Stomach smooth muscle (tissue), 2 donors: ENCODE measurements at regions not wholly inside any gene's neighbourhood (a gene's known extent, or its start where the extent isn't known, plus 50 kb on each side); places are given as distances from the start of the nearest gene placed in this dataset.

ENCODE experiments used
- H3K27ac ChIP-seq: one replicate; pipeline ENCODE4 v1.7.0; 2013; ENCODE audit warnings: mild to moderate bottlenecking, low read length, inconsistent platforms
- H3K27me3 ChIP-seq, 2 donors: one replicate each; pipeline ENCODE4 v1.7.0; 2013; ENCODE audit warnings: low read length in 2 of 2; ENCODE audit not compliant: insufficient read depth in 2 of 2, control insufficient read depth in 1 of 2
- H3K36me3 ChIP-seq, 2 donors: one replicate each; pipeline ENCODE4 v1.7.0; 2013; ENCODE audit warnings: low read length in 2 of 2; ENCODE audit not compliant: control insufficient read depth in 2 of 2, insufficient read depth in 2 of 2
- H3K4me1 ChIP-seq: one replicate; pipeline ENCODE4 v1.7.0; 2013; ENCODE audit warnings: low read length; ENCODE audit not compliant: control insufficient read depth, insufficient read depth
- H3K4me3 ChIP-seq, 2 donors: one replicate each; pipeline ENCODE4 v1.7.0; 2013; ENCODE audit warnings: low read length in 2 of 2
- H3K9ac ChIP-seq, 2 donors: one replicate each; pipeline ENCODE4 v1.7.0; 2013; ENCODE audit warnings: low read length in 2 of 2, mild to moderate bottlenecking in 1 of 2
- H3K9me3 ChIP-seq, 2 donors: one replicate each; pipeline ENCODE4 v1.7.0; 2013; ENCODE audit warnings: low read length in 2 of 2; ENCODE audit not compliant: control insufficient read depth in 2 of 2
- donor health status: healthy.
- donor health status: Pancreatic carcinoma.

DNA sequence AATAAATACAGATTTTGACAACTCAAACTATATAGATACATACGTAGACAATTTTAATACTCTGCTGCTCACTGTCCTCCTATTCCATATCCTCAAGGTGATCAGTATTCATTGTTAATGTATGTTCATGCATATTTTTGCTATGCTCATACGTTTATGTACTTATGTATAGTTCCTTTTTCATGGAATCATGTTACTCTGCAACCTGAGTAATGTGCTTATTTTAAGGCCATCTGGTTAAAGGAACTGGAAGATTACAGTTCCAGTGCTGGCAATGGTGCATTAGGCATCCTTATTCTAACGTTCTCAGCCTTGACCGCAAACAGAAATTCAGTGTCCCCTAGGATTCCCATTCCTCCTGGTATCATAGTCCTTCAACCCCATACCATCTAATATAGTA is 385.0 kb upstream of the TNP1 start:
- no peak overlapping the region for H3K4me3 ChIP-seq
- H3K9ac ChIP-seq = no peak overlapping the region
- peaks cover 26% of the 10 kb centered on the region for H3K4me1 ChIP-seq
- no peak overlapping the region for H3K27ac ChIP-seq
- H3K27me3 ChIP-seq = no peaks in the 10 kb centered on the region
- no peaks in the 10 kb centered on the region for H3K36me3 ChIP-seq
- H3K9me3 ChIP-seq = no peaks in the 10 kb centered on the region

DNA sequence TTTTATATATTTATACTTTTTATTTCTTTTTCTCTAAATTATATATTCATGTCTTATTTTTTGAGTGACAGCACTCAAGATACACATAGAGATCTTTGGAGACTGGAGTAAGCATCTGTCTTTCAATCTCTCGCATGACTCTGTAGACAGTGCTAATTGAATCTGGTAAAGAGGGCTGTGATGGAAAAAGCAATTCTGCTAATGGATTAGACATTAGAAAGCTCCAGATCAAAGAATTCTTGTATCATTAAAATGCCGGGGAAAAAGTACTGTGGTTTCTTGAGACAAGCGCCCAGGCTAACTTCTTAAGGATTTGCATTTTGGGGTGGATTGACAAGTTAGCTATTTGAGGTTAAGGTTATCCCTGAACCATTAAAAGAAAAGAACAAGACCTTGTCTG is 383.1 kb upstream of the TNP1 start:
- H3K4me3 ChIP-seq = no peak overlapping the region
- H3K9ac ChIP-seq = no peak overlapping the region
- no peak overlapping the region for H3K27ac ChIP-seq
- no peaks in the 10 kb centered on the region for H3K9me3 ChIP-seq
- H3K36me3 ChIP-seq = no peaks in the 10 kb centered on the region
- H3K27me3 ChIP-seq = no peaks in the 10 kb centered on the region
- peaks cover 7% of the 10 kb centered on the region for H3K4me1 ChIP-seq

DNA sequence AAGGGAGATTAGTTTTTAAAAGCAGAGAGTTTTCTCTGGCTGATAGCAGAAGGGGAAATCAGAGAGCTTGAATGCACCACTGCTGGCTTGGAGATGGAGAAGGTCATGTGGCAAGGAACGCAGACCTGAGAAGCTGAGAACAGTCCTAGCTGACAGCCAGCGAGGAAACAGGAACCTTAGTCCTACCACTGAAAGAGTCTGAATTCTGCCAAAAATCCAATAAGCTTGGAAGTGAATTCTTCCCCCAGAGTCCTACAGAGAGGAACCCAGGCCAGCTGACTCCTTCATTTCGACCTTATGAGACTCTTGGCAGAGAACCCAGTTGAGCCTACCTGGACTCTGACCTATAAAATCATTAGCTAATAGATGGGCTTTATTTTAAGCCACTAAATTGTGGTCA is 371.9 kb upstream of the TNP1 start:
- Histone ChIP-seq H3K9ac (no peak overlapping the region), H3K27ac (no peak overlapping the region), H3K4me3 (no peak overlapping the region), H3K9me3 (no peaks in the 10 kb centered on the region), H3K27me3 (no peaks in the 10 kb centered on the region), H3K36me3 (no peaks in the 10 kb centered on the region), H3K4me1 (no peaks in the 10 kb centered on the region)

DNA sequence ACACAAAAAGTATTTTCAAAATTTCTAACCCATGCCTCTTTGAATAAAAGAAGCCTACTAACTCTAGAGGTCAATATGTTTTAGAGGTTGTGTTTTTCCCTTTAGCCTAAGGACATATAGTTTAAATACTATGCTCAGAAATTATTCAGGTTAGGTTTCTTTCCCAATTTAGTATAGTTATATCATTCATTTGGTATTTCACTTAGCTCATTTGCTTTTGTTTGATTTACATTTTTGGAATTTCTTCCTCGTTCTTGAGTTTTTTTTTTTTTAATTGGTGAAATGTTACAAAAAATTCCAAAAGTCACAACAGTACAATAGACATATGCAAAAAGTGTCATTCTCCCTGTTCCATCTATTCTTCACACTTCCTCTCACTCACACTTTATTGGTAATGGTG is 371.3 kb upstream of the TNP1 start:
- H3K36me3 ChIP-seq = no peaks in the 10 kb centered on the region
- H3K4me3 ChIP-seq = no peak overlapping the region
- H3K27me3 ChIP-seq = no peaks in the 10 kb centered on the region
- no peak overlapping the region for H3K9ac ChIP-seq
- H3K4me1 ChIP-seq = no peaks in the 10 kb centered on the region
- H3K9me3 ChIP-seq = no peaks in the 10 kb centered on the region
- H3K27ac ChIP-seq = no peak overlapping the region

- Histone ChIP-seq H3K4me1 (no peaks in the 10 kb centered on the region), H3K27ac (no peak overlapping the region), H3K4me3 (no peak overlapping the region), H3K9me3 (no peaks in the 10 kb centered on the region), H3K27me3 (no peaks in the 10 kb centered on the region), H3K9ac (no peak overlapping the region), H3K36me3 (no peaks in the 10 kb centered on the region)
Measured at GRCh38 chr2:217228732-217229131, 368.9 kb upstream of the TNP1 start.

DNA sequence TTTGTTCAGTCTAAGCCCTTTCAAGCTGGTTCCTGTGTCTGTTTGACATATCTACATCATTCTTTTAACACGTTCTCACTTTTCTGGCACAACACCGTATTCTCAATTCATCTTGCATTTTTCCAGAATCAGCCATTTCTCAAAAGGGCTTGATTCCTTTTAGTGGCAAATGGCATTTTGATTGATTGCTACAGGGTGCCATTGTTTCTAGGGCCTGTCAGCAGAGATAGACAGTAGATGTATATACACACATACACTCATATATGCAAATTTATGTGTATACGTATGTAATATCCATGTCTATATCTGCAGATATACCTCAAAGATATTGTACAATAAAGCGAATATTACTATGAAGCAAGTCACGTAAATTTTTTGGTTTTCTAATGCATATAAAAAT is 367.9 kb upstream of the TNP1 start:
- Histone ChIP-seq H3K27me3 (no peaks in the 10 kb centered on the region), H3K4me3 (no peak overlapping the region), H3K9me3 (no peaks in the 10 kb centered on the region), H3K36me3 (no peaks in the 10 kb centered on the region), H3K4me1 (no peaks in the 10 kb centered on the region), H3K9ac (no peak overlapping the region), H3K27ac (no peak overlapping the region)

DNA sequence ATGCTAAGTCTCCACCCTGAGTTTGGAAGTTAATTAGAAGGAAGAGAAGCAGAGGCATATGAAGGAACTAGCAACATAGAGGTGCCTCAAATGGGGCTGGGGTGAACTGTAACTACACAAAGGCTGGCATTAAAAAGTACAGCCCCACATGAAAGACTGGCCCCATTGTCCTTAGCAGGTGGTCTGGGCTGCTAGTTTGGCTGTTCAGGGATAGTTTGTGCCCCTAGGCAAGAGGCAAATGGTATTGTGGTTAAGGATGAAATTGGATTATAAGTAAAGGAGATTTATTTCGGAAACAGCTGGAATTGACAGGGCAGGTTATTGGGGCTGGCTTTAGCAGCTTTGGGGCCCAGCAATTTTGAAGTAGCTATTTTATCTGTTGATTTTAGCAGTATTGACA is 365.7 kb upstream of the TNP1 start:
- Histone ChIP-seq H3K9me3 (no peaks in the 10 kb centered on the region), H3K27ac (no peak overlapping the region), H3K36me3 (no peaks in the 10 kb centered on the region), H3K9ac (no peak overlapping the region), H3K4me3 (no peak overlapping the region), H3K27me3 (no peaks in the 10 kb centered on the region), H3K4me1 (no peaks in the 10 kb centered on the region)

- H3K4me3 ChIP-seq = no peak overlapping the region
- H3K4me1 ChIP-seq = peaks cover 4% of the 10 kb centered on the region
- H3K9me3 ChIP-seq = no peaks in the 10 kb centered on the region
- no peaks in the 10 kb centered on the region for H3K27me3 ChIP-seq
- H3K9ac ChIP-seq = no peak overlapping the region
- H3K36me3 ChIP-seq = no peaks in the 10 kb centered on the region
- no peak overlapping the region for H3K27ac ChIP-seq
Measured at GRCh38 chr2:217223222-217223930, 363.5 kb upstream of the TNP1 start.

DNA sequence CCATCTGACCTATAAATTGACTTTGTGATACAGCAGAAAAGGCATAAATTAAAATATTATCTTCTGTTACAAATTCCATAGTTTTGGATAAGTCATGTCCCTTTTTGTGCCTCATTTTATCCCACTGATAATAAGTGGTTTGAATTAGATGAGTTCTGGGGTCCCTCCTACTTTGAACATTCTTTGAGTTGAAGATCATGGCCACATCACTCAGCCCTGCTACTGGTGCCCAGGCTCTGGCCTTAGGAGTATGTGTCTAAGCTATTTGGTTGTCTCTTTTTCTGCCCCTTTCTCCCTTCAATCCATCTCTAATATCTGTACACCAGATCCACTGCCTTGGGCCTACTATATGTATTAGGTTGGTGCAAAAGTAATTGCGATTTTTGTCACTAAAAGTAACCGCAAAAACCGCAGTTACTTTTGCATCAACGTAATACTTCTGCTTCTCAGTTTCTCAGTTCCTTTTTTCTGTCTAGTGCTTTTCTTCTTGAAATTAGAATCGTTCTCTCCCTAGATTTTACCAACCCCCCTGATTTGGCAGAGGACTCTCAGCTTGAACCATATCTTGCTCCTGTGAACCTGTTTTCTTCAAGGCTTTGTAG is 362.5 kb upstream of the TNP1 start:
- H3K9ac ChIP-seq = no peak overlapping the region
- no peaks in the 10 kb centered on the region for H3K27me3 ChIP-seq
- no peak overlapping the region for H3K4me3 ChIP-seq
- no peak overlapping the region for H3K27ac ChIP-seq
- no peaks in the 10 kb centered on the region for H3K36me3 ChIP-seq
- no peaks in the 10 kb centered on the region for H3K9me3 ChIP-seq
- peaks cover 4% of the 10 kb centered on the region for H3K4me1 ChIP-seq

- Histone ChIP-seq H3K4me3 (no peak overlapping the region), H3K27me3 (no peaks in the 10 kb centered on the region), H3K9me3 (no peaks in the 10 kb centered on the region), H3K4me1 (peaks cover 4% of the 10 kb centered on the region), H3K9ac (no peak overlapping the region), H3K36me3 (no peaks in the 10 kb centered on the region), H3K27ac (no peak overlapping the region)
Measured at GRCh38 chr2:217220228-217221013, 360.6 kb upstream of the TNP1 start.

DNA sequence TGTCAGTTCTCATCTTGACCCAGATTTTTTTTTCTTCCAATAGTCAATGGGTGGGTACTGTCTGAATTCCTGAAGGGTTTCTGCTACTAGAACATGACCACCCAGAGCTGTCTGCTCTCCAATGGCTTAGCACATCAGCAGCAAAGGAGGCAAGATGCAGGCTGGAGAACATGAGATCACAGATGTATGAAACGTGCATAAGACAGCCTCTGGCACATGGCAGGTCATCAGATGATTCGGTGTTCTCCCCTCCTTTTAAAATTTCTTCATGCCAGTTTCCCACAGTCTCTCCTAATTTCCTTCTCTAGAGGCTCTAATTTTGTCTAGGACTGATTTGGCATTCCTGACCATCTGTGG is 359.3 kb upstream of the TNP1 start:
- Histone ChIP-seq H3K4me1 (peaks cover 4% of the 10 kb centered on the region), H3K4me3 (no peak overlapping the region), H3K9ac (no peak overlapping the region), H3K36me3 (no peaks in the 10 kb centered on the region), H3K9me3 (no peaks in the 10 kb centered on the region), H3K27me3 (no peaks in the 10 kb centered on the region), H3K27ac (no peak overlapping the region)
